ENCODE measurements at regions not wholly inside any gene's neighbourhood (a gene's known extent, or its start where the extent isn't known, plus 50 kb on each side); places are given as distances from the start of the nearest gene placed in this dataset.

DNA sequence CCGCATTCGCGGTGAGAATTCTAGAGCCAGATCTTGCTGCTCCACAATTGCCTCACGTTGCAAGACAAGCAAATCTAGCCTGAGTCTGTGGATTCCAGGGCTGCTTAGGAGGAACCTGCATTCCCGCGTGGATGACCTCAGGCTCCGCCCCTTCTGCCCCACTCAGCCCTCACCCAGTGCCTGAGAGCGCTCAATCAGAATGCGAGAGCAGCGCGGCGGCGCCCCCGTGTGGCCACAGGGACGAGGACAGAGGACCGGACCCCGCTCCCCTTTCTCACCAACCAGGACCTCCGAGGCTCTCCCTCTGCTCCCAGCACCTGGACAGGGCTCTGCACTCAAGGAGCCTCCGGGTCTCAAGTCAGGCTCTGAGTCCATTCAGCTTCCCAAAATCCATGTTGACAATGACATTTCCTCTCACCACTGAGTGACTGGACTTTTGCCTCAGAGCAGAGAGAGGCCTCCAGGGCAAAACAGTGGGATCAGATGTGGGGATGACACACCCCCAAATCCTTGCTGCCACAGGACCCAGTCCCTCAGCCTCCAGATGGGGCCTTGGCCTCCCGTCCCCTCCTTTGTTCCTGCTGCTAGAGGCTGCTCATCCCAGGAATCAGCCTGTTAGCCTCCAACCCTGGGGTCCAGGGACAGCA, 52.0 kb downstream of the RPP21 start:
- peak; percentile 67 to 81 (median 73) for DNase-seq (ENCODE audit: low read depth in 2 of 3, low spot score in 2 of 3)

DNA sequence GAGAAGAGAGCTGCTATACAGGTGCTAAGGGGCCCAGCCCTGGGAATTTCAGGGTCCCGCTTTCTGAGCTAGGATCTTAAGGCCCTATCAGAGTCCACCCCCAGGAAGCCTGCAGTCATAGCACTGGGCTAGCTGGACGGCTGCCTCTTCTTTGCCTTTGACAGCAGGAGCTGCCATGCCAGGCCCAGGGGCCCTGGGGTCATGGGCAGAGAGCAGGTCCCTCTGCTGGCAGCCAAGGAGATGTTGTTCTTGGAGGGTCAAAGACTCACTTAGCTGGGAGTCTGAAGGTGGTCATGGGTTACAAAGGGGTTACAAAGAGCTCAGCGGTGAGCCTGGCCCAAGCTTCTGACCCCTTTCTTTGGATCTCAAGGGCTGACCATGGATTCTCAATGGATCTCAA, 52.7 kb downstream of the RPP21 start:
- no peak for DNase-seq (ENCODE audit: low read depth in 2 of 3, low spot score in 2 of 3)

DNA sequence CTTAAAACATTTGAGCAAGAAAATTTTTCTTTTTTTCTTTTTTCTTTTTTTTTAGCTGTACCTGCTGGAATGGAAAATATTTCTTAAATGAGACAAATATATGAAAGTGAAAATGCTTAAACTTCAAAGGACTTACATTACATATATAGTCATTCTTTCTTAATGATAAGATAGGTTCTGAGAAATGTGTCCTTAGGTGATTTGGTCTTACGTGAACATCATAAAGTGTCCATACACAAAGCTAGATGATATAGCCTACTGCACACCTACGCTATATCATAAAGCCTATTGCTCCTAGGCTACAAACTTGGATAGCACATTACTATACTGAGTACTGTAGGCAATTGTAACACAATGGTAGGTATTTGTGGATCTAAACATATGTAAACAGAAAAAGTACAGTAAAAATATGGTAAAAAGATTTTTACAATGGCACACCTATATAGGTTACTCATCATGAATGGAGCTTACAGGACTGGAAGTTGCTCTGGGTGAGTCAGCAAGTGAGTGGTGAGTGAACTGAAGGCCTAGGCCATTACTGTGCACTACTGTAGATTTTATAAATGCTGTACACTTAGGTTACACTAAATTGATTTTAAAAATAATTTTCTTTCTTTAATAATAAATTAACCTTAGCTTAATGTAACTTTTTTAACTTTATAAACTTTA, 54.6 kb downstream of the RPP21 start:
- DNase-seq (ENCODE audit: low read depth in 2 of 3, low spot score in 2 of 3): no peak

DNA sequence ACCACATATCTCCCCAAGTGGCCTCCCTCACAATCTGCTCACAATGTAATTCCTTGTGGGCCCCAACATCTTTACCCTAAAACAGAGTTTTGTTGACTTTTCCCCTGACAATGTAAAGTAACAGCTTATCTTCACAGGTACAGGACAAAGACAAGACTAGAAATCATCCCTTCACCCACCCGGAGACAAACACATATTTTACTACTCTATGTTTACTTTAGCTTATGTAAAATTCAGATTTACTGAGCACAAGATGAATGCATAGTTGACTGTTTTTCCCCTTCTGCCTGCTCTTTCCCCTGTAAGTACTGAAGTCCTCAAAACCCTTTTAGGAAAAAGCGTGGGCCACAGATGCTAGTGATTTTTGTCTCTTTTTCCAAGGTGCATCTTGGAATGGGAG, 61.0 kb downstream of the RPP21 start:
- no peak for DNase-seq (ENCODE audit: low read depth in 2 of 3, low spot score in 2 of 3)

DNA sequence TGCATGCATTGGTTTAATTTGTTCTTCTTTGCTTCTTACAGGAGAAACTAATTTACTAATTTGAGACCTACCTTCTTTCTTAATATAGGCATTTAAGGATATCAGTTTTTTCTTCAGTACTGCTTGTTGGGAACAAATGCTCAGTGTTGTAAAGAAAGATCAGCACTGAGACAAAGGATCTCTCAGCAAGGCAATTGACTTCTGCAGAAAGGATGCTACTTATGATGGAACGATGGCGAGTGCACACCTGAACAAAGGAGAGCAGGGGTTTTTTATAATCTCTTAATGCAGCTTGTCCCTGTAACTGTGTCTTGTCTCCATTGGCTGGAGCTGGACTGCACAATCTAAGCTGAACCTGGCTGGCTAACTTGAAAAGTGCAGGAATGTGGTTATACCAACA, 64.2 kb downstream of the RPP21 start:
- no peak for DNase-seq (ENCODE audit: low read depth in 2 of 3, low spot score in 2 of 3)

DNA sequence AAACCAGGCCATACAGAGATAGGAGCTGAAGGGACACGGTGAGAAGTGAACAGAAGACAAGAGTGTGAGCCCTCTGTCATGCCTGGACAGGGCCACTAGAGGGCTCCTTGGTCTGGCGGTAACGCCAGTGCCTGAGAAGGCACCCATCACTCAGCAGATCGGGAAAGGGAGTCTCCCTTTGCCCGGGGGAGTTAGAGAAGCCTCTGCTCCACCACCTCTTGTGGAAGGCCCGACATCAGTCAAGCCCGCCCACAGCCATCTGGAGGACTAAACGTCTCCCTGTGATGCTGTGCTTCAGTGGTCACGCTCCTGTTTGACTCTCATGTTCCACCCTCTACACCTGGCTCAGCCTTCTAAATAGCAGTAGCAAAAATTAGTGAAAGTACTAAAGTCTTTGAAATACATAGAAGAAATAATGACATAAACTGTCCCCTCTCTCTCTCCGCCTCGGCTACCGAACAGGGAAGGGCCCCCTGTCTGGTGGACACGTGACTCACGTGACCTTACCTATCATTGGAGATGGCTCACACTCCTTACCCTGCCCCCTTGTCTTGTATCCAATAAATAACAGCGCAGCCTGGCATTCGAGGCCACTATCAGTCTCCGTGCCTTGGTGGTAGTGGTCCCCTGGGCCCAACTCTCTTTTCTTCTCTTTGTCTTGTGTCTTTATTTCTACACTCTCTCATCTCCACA, 66.7 kb downstream of the RPP21 start:
- DNase-seq (ENCODE audit: low read depth in 2 of 3, low spot score in 2 of 3): peak in 2 of 3 donors; percentile 33 to 63

DNA sequence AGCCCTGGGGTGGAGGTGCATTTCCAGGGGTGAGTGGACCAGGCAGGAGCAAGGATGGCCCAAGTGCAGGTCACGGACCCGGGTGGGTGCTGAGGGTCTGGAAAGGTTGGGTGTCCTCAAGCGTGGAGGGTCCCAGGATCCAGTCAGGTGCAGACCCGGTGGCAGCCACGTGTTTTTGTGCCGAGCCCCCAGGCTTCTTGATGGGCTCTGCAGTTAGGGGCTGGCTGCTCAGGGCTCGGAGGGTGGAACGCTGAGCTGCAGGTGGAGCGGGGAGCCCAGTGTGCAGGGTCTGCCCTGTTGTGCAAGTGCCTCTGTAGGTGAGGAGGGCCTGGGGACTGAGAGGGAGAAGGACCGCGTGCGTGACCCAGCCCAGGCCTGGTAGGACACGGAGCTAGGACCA, 70.9 kb upstream of the HLA-E start:
- no peak for DNase-seq (ENCODE audit: low read depth in 2 of 3, low spot score in 2 of 3)

DNA sequence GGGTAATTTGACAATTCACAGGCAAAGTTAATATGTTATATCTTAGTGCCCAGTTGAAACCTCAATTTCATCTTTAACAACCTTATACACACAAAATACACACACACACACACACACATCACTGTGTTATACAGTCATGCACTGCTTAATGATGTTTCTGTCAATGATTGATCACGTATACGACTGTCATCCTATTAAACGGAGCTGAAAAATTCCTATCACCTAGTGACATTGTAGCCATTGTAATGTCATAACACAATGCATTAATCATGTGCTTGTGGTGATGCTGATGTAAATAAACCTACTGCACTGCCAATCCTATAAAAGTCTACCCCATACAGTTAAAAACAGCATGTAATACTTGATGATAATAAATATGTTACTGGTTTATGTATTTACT, 64.8 kb upstream of the HLA-E start:
- DNase-seq (ENCODE audit: low read depth in 2 of 3, low spot score in 2 of 3): no peak

Data from hematopoietic multipotent progenitor cell (in vitro differentiated cells).